GM04504 (cell line): ENCODE measurements at regions not wholly inside any gene's neighbourhood (a gene's known extent, or its start where the extent isn't known, plus 50 kb on each side); places are given as distances from the start of the nearest gene placed in this dataset.
"Not testable (repeated sequence)": the region's sequence is repeated elsewhere in the genome, so short reads cannot be mapped to it uniquely, and the experiment has no call there.

Experiments used
- DNase-seq: peaks from one replicate; pipeline ENCODE4 v3.0.0-alpha.2; 2012; ENCODE audit warnings: low read depth

GRCh38 chr4:65265526-65265925 is 404.8 kb downstream of the EPHA5 start:
- DNase-seq: no peak

- DNase-seq: no peak
Observed at GRCh38 chr4:65259296-65259695, 411.0 kb downstream of the EPHA5 start.

GRCh38 chr4:65250916-65251315 is 419.4 kb downstream of the EPHA5 start:
- no peak for DNase-seq

- no peak for DNase-seq
Observed at GRCh38 chr4:65249111-65249510, 421.2 kb downstream of the EPHA5 start.

- DNase-seq: no peak
Observed at GRCh38 chr4:65242156-65242846, 428.0 kb downstream of the EPHA5 start.

GRCh38 chr4:65241257-65241997 is 428.9 kb downstream of the EPHA5 start:
- no peak for DNase-seq

- no peak for DNase-seq
Observed at GRCh38 chr4:65234061-65234460, 436.2 kb downstream of the EPHA5 start.

GRCh38 chr4:65227628-65228027 is 442.7 kb downstream of the EPHA5 start:
- no peak for DNase-seq

- no peak for DNase-seq
Observed at GRCh38 chr4:65223601-65224000, 446.7 kb downstream of the EPHA5 start.

- not testable (repeated sequence) for DNase-seq
Observed at GRCh38 chr4:65223074-65223473, 447.2 kb downstream of the EPHA5 start.

GRCh38 chr4:65217179-65217578 is 453.1 kb downstream of the EPHA5 start:
- DNase-seq: no peak

- DNase-seq: no peak
Observed at GRCh38 chr4:65202853-65203236, 467.4 kb downstream of the EPHA5 start.

GRCh38 chr4:65202165-65202852 is 468.0 kb downstream of the EPHA5 start:
- no peak for DNase-seq

GRCh38 chr4:65195666-65196065 is 474.6 kb downstream of the EPHA5 start:
- no peak for DNase-seq

- DNase-seq: no peak
Observed at GRCh38 chr4:65195002-65195401, 475.3 kb downstream of the EPHA5 start.

- no peak for DNase-seq
Observed at GRCh38 chr4:65193985-65194384, 476.3 kb downstream of the EPHA5 start.

- DNase-seq: no peak
Observed at GRCh38 chr4:65190780-65191179, 479.5 kb downstream of the EPHA5 start.

GRCh38 chr4:65175585-65175984 is 494.7 kb downstream of the EPHA5 start:
- DNase-seq: no peak

GRCh38 chr4:65170768-65171514 is 499.3 kb downstream of the EPHA5 start:
- DNase-seq: no peak

GRCh38 chr4:65167719-65168118 is 502.6 kb downstream of the EPHA5 start:
- no peak for DNase-seq

GRCh38 chr4:65152205-65152604 is 518.1 kb downstream of the EPHA5 start:
- DNase-seq: no peak

GRCh38 chr4:65139998-65140397 is 530.3 kb downstream of the EPHA5 start:
- no peak for DNase-seq
